ENCODE measurements at regions not wholly inside any gene's neighbourhood (a gene's known extent, or its start where the extent isn't known, plus 50 kb on each side); places are given as distances from the start of the nearest gene placed in this dataset.
A peak's percentile ranks its signal among the peaks of the same experiment; 100 is the strongest.

DNA sequence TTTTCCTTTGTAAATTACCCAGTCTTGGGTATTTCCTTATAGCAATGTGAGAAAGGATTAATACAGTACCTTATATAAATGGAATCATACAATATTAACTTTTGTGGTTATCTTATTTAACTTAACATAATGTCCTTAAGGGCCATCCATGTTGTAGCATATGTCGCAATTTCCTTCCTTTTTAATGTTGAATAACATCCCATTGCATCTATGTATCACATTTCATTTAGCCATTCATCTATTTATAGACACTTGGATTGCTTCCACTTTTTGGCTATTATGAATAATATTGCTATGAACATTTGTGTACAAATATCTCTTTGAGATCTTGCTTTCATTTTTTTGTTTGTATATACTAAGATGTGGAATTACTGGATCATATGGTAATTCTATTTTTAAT lies 342.2 kb downstream of the PDCD6IP start:
- intact Hi-C loops (cut with DNase I): no loop called here
- Histone ChIP-seq H3K9me3 (peaks cover 0 to 10% of the 10 kb centered on the region in 2 donors), H3K27me3 (no peaks in the 10 kb centered on the region), H3K4me3 (no peak overlapping the region), H3K27ac (no peak overlapping the region), H3K36me3 (no peaks in the 10 kb centered on the region), H3K4me1 (no peaks in the 10 kb centered on the region)
- TF ChIP-seq, protein P1, sequence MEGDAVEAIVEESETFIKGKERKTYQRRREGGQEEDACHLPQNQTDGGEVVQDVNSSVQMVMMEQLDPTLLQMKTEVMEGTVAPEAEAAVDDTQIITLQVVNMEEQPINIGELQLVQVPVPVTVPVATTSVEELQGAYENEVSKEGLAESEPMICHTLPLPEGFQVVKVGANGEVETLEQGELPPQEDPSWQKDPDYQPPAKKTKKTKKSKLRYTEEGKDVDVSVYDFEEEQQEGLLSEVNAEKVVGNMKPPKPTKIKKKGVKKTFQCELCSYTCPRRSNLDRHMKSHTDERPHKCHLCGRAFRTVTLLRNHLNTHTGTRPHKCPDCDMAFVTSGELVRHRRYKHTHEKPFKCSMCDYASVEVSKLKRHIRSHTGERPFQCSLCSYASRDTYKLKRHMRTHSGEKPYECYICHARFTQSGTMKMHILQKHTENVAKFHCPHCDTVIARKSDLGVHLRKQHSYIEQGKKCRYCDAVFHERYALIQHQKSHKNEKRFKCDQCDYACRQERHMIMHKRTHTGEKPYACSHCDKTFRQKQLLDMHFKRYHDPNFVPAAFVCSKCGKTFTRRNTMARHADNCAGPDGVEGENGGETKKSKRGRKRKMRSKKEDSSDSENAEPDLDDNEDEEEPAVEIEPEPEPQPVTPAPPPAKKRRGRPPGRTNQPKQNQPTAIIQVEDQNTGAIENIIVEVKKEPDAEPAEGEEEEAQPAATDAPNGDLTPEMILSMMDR (IDR thresholded peaks at IDR 0.05): no peak
- ATAC-seq (no peak), DNase-seq (peak in 1 of 4 donors; percentile 0)

DNA sequence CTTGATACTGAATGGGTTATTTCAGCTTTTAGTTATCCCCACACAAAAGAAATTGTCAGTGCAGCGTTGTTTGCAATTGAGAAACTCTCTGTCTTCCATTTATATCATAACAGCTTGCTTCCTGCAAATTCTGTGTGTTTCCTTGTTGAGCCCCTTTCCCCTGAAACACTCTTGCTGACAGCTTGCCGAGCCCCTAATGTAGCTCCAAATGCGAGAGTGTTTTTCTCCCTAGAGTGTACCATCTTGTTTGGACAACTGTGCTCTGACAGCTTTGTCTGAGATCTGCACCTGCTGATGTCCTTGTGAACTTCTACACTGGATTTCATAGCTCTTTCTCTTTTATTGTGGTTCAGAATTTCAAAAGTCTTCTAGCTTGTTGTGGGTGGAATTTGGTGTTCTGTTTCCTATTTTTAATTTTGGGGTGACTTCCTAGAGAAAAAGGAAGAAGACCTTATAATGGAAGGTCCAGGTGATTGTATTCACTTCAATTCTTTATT lies 343.5 kb downstream of the PDCD6IP start:
- DNase-seq: no peak
- TF ChIP-seq, protein P1 (IDR thresholded peaks at IDR 0.05): no peak
- H3K4me3 ChIP-seq: no peak overlapping the region
- no peak for ATAC-seq
- intact Hi-C loops (cut with DNase I): no loop called here
- H3K27ac ChIP-seq: no peak overlapping the region
- no peaks in the 10 kb centered on the region for H3K36me3 ChIP-seq
- no peaks in the 10 kb centered on the region for H3K4me1 ChIP-seq
- H3K9me3 ChIP-seq: peaks cover 0 to 10% of the 10 kb centered on the region in 2 donors
- H3K27me3 ChIP-seq: no peaks in the 10 kb centered on the region

DNA sequence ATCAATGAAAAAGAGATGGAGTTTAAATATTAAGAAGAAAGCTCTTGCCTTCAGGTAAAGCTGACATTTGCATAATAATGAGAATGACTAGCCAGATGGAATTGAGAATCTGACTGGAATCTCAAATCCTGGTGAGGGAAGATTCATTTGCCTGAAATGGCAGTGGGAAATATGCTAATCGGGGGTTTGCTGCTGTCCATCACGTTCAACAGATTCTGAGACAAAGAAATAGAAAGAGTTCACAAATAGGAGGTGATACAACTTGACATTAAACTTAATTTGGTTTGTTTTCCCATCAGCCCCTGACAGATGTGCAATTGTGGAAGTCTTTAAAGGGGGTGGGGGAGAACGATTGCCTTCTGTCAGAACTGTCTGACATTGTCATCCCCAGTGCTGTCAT lies 347.4 kb downstream of the PDCD6IP start:
- H3K4me3 ChIP-seq: no peak overlapping the region
- no peaks in the 10 kb centered on the region for H3K36me3 ChIP-seq
- H3K27me3 ChIP-seq: no peaks in the 10 kb centered on the region
- DNase-seq (no peak), ATAC-seq (no peak)
- intact Hi-C loops (cut with DNase I): no loop called here
- no peak overlapping the region for H3K27ac ChIP-seq
- TF ChIP-seq, protein P1 (IDR thresholded peaks at IDR 0.05): no peak
- H3K4me1 ChIP-seq: no peaks in the 10 kb centered on the region
- H3K9me3 ChIP-seq: no peaks in the 10 kb centered on the region

DNA sequence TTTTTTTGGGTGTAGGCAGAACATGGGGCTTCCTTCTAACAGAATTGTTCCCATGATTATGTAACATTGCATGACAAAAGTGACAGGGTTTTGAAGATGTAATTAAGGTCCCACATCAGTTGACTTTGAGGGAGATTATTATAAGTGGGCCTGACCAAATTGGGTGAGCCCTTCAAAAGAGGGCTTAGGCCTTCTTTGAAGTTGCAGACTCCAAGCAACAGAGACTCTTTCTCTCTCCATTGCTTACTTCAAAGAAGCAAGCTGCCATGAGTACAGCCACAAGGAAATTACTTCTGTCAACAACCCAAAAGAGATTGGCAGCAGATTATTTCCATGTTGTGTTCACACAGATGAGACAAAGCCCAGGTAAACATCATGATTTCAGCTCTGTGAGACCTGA lies 348.2 kb downstream of the PDCD6IP start:
- no peaks in the 10 kb centered on the region for H3K9me3 ChIP-seq
- DNase-seq (no peak), ATAC-seq (no peak)
- H3K4me1 ChIP-seq: no peaks in the 10 kb centered on the region
- H3K36me3 ChIP-seq: no peaks in the 10 kb centered on the region
- no peaks in the 10 kb centered on the region for H3K27me3 ChIP-seq
- TF ChIP-seq, protein P1 (IDR thresholded peaks at IDR 0.05): no peak
- H3K27ac ChIP-seq: no peak overlapping the region
- H3K4me3 ChIP-seq: no peak overlapping the region
- intact Hi-C loops (cut with DNase I): no loop called here

DNA sequence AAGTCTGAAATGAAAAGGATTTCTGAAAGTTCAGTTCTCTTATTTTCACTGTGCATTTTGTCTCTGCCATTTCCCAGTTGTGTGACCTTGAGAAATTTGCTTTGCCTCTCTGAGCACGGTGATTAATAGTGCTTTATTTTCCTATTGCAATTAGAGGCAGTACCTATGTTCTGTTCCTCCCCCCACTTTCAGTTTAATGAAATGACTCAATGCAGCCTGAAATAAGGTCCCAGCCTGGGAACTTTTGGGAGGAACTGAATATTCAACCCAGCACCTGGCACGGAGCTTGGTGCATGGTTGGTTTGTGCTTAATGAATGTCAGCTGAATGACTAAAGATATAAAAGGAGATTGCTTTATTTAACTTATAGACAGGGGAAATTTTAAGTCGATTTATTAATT lies 352.6 kb downstream of the PDCD6IP start:
- intact Hi-C loops (cut with DNase I): no loop called here
- Histone ChIP-seq H3K4me3 (no peak overlapping the region), H3K27me3 (no peaks in the 10 kb centered on the region), H3K9me3 (no peaks in the 10 kb centered on the region), H3K4me1 (no peaks in the 10 kb centered on the region), H3K36me3 (no peaks in the 10 kb centered on the region), H3K27ac (no peak overlapping the region)
- ATAC-seq (no peak), DNase-seq (no peak)
- TF ChIP-seq, protein P1 (IDR thresholded peaks at IDR 0.05): no peak

Measured in left lung (tissue), 4 donors.